Activated CD4-positive, alpha-beta memory T cell treated with anti-CD3 and anti-CD28 coated beads for 36 hours (primary cell): ENCODE measurements at regions not wholly inside any gene's neighbourhood (a gene's known extent, or its start where the extent isn't known, plus 50 kb on each side); places are given as distances from the start of the nearest gene placed in this dataset.
"Not testable (repeated sequence)": the region's sequence is repeated elsewhere in the genome, so short reads cannot be mapped to it uniquely, and the experiment has no call there.

Experiments used
- CTCF ChIA-PET: fragments of 350-600 bp; sonication (Branson Sonifier 250); formaldehyde crosslinking; loops from one replicate; lab custom pipeline; 2021; ENCODE audit warnings: antibody characterized with exemption, inconsistent platforms; lab: Charles Lee
- POLR2A ChIA-PET: fragments of 350-600 bp; sonication (Branson Sonifier 250); formaldehyde crosslinking; loops from one replicate; lab custom pipeline; 2021; ENCODE audit warnings: antibody characterized with exemption; lab: Charles Lee
- DNase-seq: peaks from one replicate; pipeline ENCODE4 v3.0.0-alpha.2; 2020
- H3K27ac Mint-ChIP-seq: one replicate; pipeline ENCODE4 v1.8.0; 2021; ENCODE audit warnings: mixed read lengths
- H3K27me3 Mint-ChIP-seq: one replicate; pipeline ENCODE4 v1.8.0; 2021; ENCODE audit warnings: mixed read lengths
- H3K36me3 Mint-ChIP-seq: one replicate; pipeline ENCODE4 v1.8.0; 2021; ENCODE audit warnings: mixed read lengths
- H3K4me1 Mint-ChIP-seq: one replicate; pipeline ENCODE4 v1.8.0; 2021; ENCODE audit warnings: low read depth, mixed read lengths
- H3K4me3 Mint-ChIP-seq: one replicate; pipeline ENCODE4 v1.8.0; 2021; ENCODE audit warnings: mild to moderate bottlenecking, mixed read lengths
- H3K9me3 Mint-ChIP-seq: one replicate; pipeline ENCODE4 v1.8.0; 2021; ENCODE audit warnings: mixed read lengths
- intact Hi-C: fragments of 100-400 bp; cut with micrococcal nuclease; formaldehyde crosslinking; loops from one replicate; pipeline ENCODE4 v1.15.1; 2023

GRCh38 chr12:5096241-5096924, 52.7 kb downstream of the KCNA5 start:
- H3K4me1 Mint-ChIP-seq: no peaks in the 10 kb centered on the region
- ChIA-PET POLR2A (no interaction called here), CTCF (no interaction called here)
- intact Hi-C loops: no loop called here
- H3K27me3 Mint-ChIP-seq: peaks cover 31% of the 10 kb centered on the region
- H3K9me3 Mint-ChIP-seq: no peaks in the 10 kb centered on the region
- no peaks in the 10 kb centered on the region for H3K36me3 Mint-ChIP-seq
- H3K27ac Mint-ChIP-seq: no peak overlapping the region
- H3K4me3 Mint-ChIP-seq: no peak overlapping the region
- no peak for DNase-seq

- ChIA-PET POLR2A (no interaction called here), CTCF (no interaction called here)
- no peak overlapping the region for H3K27ac Mint-ChIP-seq
- no peaks in the 10 kb centered on the region for H3K9me3 Mint-ChIP-seq
- H3K4me1 Mint-ChIP-seq: no peaks in the 10 kb centered on the region
- H3K4me3 Mint-ChIP-seq: no peak overlapping the region
- intact Hi-C loops: no loop called here
- DNase-seq: no peak
- H3K36me3 Mint-ChIP-seq: no peaks in the 10 kb centered on the region
- peaks cover 31% of the 10 kb centered on the region for H3K27me3 Mint-ChIP-seq
These were observed 54.1 kb downstream of the KCNA5 start for GRCh38 chr12:5097786-5098185.

- CTCF ChIA-PET: no interaction called here
- H3K4me1 Mint-ChIP-seq: no peaks in the 10 kb centered on the region
These were observed 55.5 kb downstream of the KCNA5 start for GRCh38 chr12:5099136-5099535.

GRCh38 chr12:5099591-5099990, 55.9 kb downstream of the KCNA5 start:
- Mint-ChIP-seq H3K9me3 (no peaks in the 10 kb centered on the region), H3K4me3 (no peak overlapping the region), H3K27me3 (peaks cover 28% of the 10 kb centered on the region), H3K27ac (no peak overlapping the region), H3K36me3 (no peaks in the 10 kb centered on the region), H3K4me1 (no peaks in the 10 kb centered on the region)
- ChIA-PET CTCF (no interaction called here), POLR2A (no interaction called here)
- intact Hi-C loops: no loop called here
- no peak for DNase-seq

More at GRCh38 chr12:5099136-5099535, 55.5 kb downstream of the KCNA5 start:
- Mint-ChIP-seq H3K27me3 (peaks cover 28% of the 10 kb centered on the region), H3K27ac (no peak overlapping the region), H3K36me3 (no peaks in the 10 kb centered on the region), H3K9me3 (no peaks in the 10 kb centered on the region), H3K4me3 (no peak overlapping the region)
- POLR2A ChIA-PET: no interaction called here
- intact Hi-C loops: no loop called here
- no peak for DNase-seq

GRCh38 chr12:5101686-5102085, 58.0 kb downstream of the KCNA5 start:
- Mint-ChIP-seq H3K36me3 (no peaks in the 10 kb centered on the region), H3K9me3 (peaks cover 4% of the 10 kb centered on the region), H3K4me3 (no peak overlapping the region), H3K27me3 (peaks cover 26% of the 10 kb centered on the region), H3K4me1 (no peaks in the 10 kb centered on the region), H3K27ac (no peak overlapping the region)
- POLR2A ChIA-PET: no interaction called here
- CTCF ChIA-PET: no interaction called here
- intact Hi-C loops: no loop called here
- DNase-seq: no peak

- Mint-ChIP-seq H3K27ac (no peak overlapping the region), H3K4me1 (no peaks in the 10 kb centered on the region), H3K4me3 (no peak overlapping the region), H3K9me3 (peaks cover 4% of the 10 kb centered on the region), H3K27me3 (peaks cover 21% of the 10 kb centered on the region), H3K36me3 (no peaks in the 10 kb centered on the region)
- intact Hi-C loops: no loop called here
- ChIA-PET CTCF (no interaction called here), POLR2A (no interaction called here)
- DNase-seq: no peak
These were observed 58.6 kb downstream of the KCNA5 start for GRCh38 chr12:5102261-5102789.

GRCh38 chr12:5102806-5103205, 59.1 kb downstream of the KCNA5 start:
- peaks cover 4% of the 10 kb centered on the region for H3K9me3 Mint-ChIP-seq
- H3K27me3 Mint-ChIP-seq: peaks cover 21% of the 10 kb centered on the region
- ChIA-PET CTCF (no interaction called here), POLR2A (no interaction called here)
- no peaks in the 10 kb centered on the region for H3K4me1 Mint-ChIP-seq
- intact Hi-C loops: no loop called here
- no peak for DNase-seq
- H3K27ac Mint-ChIP-seq: no peak overlapping the region
- no peak overlapping the region for H3K4me3 Mint-ChIP-seq
- H3K36me3 Mint-ChIP-seq: no peaks in the 10 kb centered on the region

- CTCF ChIA-PET: no interaction called here
- no peak overlapping the region for H3K4me3 Mint-ChIP-seq
- intact Hi-C loops: no loop called here
These were observed 66.7 kb downstream of the KCNA5 start for GRCh38 chr12:5110345-5110744.

GRCh38 chr12:5114436-5114835, 70.8 kb downstream of the KCNA5 start:
- intact Hi-C loops: no loop called here
- ChIA-PET CTCF (no interaction called here), POLR2A (no interaction called here)
- H3K27ac Mint-ChIP-seq: no peak overlapping the region
- H3K4me1 Mint-ChIP-seq: no peaks in the 10 kb centered on the region
- no peaks in the 10 kb centered on the region for H3K36me3 Mint-ChIP-seq
- H3K9me3 Mint-ChIP-seq: no peaks in the 10 kb centered on the region
- no peak for DNase-seq
- H3K4me3 Mint-ChIP-seq: no peak overlapping the region
- H3K27me3 Mint-ChIP-seq: peaks cover 9% of the 10 kb centered on the region

More at GRCh38 chr12:5110345-5110744, 66.7 kb downstream of the KCNA5 start:
- Mint-ChIP-seq H3K9me3 (peaks cover 4% of the 10 kb centered on the region), H3K36me3 (no peaks in the 10 kb centered on the region), H3K27ac (no peak overlapping the region), H3K4me1 (no peaks in the 10 kb centered on the region), H3K27me3 (peaks cover 16% of the 10 kb centered on the region)
- POLR2A ChIA-PET: no interaction called here
- no peak for DNase-seq

- CTCF ChIA-PET, H3K27me3 Mint-ChIP-seq, DNase-seq, H3K9me3 Mint-ChIP-seq, H3K4me3 Mint-ChIP-seq, H3K36me3 Mint-ChIP-seq, H3K27ac Mint-ChIP-seq, H3K4me1 Mint-ChIP-seq, intact Hi-C loops, POLR2A ChIA-PET: not testable (repeated sequence)
These were observed 78.1 kb downstream of the KCNA5 start for GRCh38 chr12:5121784-5122183.

- H3K27me3 Mint-ChIP-seq, H3K9me3 Mint-ChIP-seq, H3K36me3 Mint-ChIP-seq, intact Hi-C loops, H3K27ac Mint-ChIP-seq, POLR2A ChIA-PET, H3K4me3 Mint-ChIP-seq, CTCF ChIA-PET, H3K4me1 Mint-ChIP-seq, DNase-seq: not testable (repeated sequence)
These were observed 78.7 kb downstream of the KCNA5 start for GRCh38 chr12:5122256-5122831.

- intact Hi-C loops: no loop called here
- H3K27ac Mint-ChIP-seq: no peak overlapping the region
- no peaks in the 10 kb centered on the region for H3K4me1 Mint-ChIP-seq
- DNase-seq: no peak
- H3K4me3 Mint-ChIP-seq: no peak overlapping the region
- no peaks in the 10 kb centered on the region for H3K36me3 Mint-ChIP-seq
- ChIA-PET CTCF (no interaction called here), POLR2A (no interaction called here)
- peaks cover 7% of the 10 kb centered on the region for H3K27me3 Mint-ChIP-seq
- H3K9me3 Mint-ChIP-seq: no peaks in the 10 kb centered on the region
These were observed 80.2 kb downstream of the KCNA5 start for GRCh38 chr12:5123921-5124320.

- H3K9me3 Mint-ChIP-seq: no peaks in the 10 kb centered on the region
- H3K27ac Mint-ChIP-seq: no peak overlapping the region
- H3K4me1 Mint-ChIP-seq: no peaks in the 10 kb centered on the region
- peaks cover 7% of the 10 kb centered on the region for H3K27me3 Mint-ChIP-seq
- ChIA-PET CTCF (no interaction called here), POLR2A (no interaction called here)
- H3K4me3 Mint-ChIP-seq: no peak overlapping the region
- H3K36me3 Mint-ChIP-seq: no peaks in the 10 kb centered on the region
- intact Hi-C loops: no loop called here
- no peak for DNase-seq
These were observed 80.7 kb downstream of the KCNA5 start for GRCh38 chr12:5124401-5124800.
